ENCODE measurements at regions not wholly inside any gene's neighbourhood (a gene's known extent, or its start where the extent isn't known, plus 50 kb on each side); places are given as distances from the start of the nearest gene placed in this dataset.

DNA sequence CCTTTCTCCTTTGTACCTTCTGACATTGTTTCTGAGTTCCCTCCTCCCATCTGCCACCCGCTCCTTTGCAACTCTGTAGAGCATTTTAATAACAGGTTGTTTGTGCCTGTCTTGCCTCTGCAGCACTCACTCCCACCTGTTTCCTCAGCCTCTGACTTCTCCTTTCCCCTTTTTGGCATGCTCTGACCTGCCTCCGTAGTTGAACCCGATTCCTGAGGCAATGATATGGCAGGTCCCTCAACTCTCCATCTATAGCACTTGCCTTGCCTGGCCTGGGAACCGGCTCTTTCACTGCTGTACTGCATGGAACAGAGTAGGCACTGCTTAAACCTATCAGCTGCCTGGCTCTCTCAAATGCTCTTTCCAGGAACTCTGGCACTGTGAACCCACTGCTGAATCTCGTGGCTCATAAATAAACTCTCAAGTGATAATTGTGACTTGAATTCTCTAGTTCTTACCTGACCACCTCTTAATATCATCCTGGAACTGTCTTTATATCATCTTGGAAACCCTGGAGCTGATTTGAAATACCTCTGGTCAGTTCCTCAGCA is 50.3 kb downstream of the UTRN start:
- DNase-seq = no peak

- no peak for DNase-seq
These were observed 50.8 kb downstream of the UTRN start for GRCh38 chr6:144335914-144336313.

GRCh38 chr6:144336900-144337299 is 51.8 kb downstream of the UTRN start:
- DNase-seq = no peak

- DNase-seq = no peak
These were observed 53.3 kb downstream of the UTRN start for GRCh38 chr6:144338474-144338873.

- DNase-seq = no peak
These were observed 54.0 kb downstream of the UTRN start for GRCh38 chr6:144338951-144339700.

DNA sequence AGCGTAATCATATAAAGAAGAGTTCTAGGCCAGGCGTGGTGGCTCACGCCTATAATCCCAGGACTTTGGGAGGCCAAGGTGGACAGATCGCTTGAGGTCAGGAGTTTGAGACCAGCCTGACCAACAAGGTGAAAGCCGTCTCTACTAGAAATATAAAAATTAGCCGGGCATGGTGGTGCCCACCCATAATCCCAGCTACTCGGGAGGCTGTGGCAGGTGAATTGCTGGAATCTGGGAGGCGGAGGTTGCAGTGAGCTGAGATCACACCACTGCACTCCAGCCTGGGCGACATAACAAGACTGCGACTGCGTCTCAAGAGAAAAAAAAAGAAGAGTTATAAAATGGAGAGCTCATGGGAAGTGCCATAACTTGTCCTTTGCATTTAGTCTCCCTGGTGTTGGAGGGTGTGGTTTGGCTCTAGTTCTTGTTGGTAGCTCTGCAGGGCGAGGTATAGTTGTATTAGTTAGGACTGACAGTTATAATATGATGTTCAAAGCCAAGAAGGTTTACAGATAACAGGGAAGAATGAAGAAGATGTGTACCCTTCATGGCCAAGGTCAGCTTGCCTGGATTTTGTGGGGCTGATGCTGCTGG is 54.8 kb downstream of the UTRN start:
- no peak for DNase-seq

DNA sequence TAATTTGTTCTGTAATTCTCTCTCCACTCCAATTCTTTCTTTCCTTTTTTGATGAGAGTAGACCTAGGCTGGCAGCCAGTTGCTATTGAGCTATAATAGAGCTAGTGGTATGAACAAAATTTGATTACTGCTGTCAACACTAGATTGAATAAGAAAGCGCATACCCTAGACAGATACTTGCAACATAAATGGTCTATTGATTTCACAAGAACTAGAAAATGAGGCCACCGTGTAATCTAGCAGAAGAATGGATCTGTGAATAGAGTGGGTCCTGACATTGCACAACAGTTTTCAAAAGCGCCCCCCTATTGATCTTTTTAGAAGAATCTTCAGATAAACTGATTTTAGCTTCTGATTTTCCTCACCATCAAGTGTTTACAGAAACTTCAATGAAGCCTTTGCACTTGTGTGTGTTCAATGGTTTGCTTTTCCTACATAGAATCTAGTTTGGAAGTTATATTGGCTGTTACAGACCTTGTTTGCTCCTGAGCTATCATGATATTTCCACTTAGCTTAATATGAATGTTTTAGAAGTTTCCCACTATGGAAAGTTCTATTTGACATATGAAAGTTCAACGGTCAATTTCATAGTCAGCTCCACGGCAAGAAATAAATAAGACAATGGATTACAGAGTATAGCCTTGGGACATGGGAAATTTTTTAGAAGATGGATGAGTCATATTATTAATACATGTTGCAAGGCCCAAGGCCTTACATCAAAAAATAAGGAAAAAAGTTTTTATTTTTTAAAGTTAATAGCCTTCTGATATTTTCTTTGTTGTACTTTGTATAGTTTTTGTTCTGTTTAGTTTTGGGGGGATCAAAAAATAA is 55.6 kb downstream of the UTRN start:
- no peak for DNase-seq

- no peak for DNase-seq
These were observed 56.8 kb downstream of the UTRN start for GRCh38 chr6:144341831-144342527.

DNA sequence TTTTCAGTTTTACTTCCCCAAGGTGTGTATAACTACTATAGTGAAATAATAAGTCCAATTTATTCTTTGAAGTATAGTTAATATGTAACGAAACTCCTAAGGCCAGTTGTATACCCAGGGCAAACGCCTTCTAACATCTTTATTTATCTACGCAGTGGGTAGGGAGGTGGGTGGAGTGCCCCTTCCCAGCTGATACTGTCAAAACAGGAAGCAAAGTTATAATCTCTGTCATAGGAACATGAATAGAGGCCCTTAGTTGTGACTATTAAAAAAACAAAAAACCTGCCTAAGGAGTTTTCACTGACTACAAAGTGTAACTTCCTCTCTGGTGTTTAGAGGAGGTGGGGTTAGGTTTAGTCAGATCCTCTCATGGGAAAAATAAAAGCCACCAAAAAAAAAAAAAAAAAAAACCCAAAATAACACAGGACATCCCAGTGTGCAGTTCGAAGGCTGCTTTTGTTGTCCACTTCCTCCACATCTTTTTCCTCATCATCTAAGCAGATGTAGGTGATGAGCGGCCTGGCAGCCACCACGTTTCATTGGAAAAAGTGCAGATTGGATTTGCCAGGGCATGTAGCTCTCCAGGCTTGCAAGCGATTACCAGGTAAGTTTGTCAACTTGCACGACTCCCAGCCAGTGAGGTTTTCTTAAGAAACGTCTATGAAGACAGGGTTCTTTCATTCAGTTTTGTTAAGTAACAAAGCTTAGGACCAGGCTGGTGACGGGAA is 58.7 kb downstream of the UTRN start:
- DNase-seq = no peak

- DNase-seq = no peak
These were observed 59.5 kb downstream of the UTRN start for GRCh38 chr6:144344646-144345045.

DNA sequence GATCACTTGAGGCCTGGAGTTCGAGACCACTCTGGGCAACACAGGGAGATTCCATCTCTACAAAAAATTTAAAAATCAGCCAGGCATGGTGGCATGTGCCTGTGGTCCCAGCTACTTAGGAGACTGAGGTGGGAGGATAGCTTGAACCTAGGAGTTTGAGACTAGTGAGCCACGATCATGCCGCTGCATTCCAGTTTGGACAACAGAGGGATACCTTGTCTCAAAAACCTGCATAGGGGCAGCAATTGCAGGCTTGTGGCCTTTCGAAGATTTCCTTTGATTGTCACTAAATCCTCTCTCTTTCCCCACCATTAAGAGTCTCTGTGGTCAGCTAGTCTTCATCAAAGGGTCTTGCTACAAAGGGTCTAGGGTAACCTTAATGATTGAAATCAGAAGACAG is 60.3 kb downstream of the UTRN start:
- no peak for DNase-seq

DNA sequence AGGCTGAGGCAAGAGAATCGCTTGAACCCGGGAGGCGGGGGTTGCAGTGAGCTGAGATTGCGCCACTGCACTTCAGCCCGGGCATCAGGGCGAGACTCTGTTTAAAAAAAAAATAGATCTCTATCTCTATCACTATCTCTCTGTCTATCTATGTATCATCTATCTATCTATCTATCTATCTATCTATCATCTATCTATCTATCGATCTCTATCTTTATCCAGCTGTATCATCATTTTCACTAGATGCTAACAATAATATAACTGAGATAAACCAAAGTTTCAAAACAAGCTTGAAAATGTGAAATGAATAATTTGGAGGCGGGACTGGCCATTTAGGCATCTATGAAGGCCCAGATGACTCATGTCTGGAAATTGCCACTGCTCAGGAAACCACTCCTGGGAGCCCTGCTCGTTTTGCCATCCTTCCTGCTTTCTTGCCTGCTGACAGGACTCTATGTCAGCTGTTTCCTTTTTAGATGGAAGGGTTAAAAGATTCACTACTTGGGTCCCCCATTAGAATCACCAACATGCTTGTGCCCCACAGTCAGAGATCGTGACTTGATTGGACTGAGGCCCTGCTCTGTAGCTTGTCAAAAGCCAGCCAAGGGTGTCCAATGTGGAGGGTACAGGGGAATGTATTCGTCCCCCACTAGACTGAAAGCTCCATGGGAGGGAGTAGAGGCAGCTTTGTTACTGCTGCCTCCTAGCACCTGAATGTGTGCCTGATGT is 61.7 kb downstream of the UTRN start:
- no peak for DNase-seq

DNA sequence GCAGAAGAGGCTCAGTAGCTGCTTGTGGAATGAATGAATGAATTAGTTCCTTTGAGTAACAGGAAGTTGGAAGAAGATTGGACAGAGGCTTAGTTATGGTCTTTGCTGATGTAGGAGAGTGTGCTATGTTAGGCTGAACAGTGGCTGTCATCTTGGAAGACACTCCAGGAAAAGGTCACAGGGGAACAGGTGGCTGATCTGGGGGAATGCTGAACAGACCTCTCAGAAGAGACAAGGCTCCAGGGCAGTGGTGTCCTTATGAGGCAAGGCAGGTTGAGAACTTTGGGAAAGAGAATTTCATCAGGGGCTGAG is 62.3 kb downstream of the UTRN start:
- no peak for DNase-seq

DNA sequence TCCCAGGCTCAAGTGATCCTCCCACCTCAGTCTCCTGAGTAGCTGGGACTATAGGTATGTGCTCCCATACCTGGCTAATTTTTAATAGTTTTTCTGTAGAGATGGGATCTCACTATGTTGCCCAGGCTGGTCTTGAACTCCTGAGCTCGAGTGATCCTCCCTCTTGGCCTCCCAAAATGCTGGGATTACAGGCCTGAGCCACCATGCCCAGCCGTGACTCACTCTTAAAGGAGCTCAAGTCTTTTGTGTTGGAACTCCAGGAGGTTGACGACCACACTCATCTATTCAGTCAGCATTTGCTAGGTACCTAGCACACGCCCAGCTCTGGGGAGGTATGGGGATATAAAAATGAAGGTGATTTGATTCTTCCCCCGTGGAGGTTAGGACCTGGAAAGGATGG is 62.8 kb downstream of the UTRN start:
- no peak for DNase-seq

GRCh38 chr6:144349690-144350527 is 64.8 kb downstream of the UTRN start:
- DNase-seq = no peak

DNA sequence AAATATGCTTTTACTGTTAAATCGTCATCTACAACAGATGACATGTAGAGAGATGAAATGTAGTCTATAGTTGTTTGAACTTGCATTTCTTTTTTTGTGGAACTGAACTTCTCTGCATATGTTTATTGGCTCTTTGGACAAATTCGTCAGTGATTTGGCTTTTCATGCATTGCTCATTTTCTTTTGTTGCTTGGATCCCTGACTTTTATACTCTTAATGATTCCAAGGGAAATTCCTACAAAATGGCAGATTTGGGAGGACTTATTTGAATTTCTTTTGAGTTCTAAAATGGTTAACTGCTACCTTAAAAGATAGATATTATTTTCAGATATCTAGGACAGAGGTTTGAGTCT is 65.4 kb downstream of the UTRN start:
- DNase-seq = no peak

- DNase-seq = no peak
These were observed 66.4 kb downstream of the UTRN start for GRCh38 chr6:144351379-144352127.

DNA sequence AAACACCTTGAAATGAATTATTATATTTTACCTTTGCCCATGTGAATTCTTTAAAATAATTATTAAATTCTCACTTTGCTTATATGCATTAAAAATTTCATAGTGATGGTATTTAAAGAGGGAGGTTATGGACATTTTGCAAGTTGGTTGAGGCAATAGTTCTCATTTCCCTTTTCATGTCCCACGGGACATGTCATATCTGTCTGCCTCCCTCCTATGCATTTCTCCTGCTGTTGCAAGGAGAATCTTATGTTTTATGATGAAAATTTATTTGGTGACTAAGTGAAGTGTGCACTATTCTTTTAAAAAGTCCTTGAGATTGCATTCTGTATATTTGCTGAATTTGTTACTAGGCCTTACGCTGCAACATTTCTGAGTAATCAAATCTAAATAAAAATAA is 67.2 kb downstream of the UTRN start:
- no peak for DNase-seq

GRCh38 chr6:144353871-144354314 is 68.8 kb downstream of the UTRN start:
- DNase-seq = no peak

DNA sequence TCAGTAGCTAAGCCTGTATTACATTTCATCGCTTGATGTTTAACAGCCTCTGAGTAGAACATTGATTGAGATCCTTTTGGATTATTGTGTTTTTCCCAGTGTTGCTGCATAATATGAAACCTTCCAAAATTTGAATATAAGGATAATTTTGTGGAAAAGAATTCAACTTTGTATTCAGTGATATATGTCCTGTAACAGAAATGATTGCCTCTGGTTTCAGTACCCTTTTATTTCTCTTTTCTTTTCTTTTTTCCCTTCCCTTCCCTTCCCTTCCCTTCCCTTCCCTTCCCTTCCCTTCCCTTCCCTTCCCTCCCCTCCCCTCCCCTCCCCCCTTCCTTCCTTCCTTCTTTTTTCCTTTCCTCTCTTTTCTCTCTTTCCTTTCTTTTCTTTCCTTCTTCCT is 74.6 kb downstream of the UTRN start:
- no peak for DNase-seq
